ENCODE measurements at regions not wholly inside any gene's neighbourhood (a gene's known extent, or its start where the extent isn't known, plus 50 kb on each side); places are given as distances from the start of the nearest gene placed in this dataset.

DNA sequence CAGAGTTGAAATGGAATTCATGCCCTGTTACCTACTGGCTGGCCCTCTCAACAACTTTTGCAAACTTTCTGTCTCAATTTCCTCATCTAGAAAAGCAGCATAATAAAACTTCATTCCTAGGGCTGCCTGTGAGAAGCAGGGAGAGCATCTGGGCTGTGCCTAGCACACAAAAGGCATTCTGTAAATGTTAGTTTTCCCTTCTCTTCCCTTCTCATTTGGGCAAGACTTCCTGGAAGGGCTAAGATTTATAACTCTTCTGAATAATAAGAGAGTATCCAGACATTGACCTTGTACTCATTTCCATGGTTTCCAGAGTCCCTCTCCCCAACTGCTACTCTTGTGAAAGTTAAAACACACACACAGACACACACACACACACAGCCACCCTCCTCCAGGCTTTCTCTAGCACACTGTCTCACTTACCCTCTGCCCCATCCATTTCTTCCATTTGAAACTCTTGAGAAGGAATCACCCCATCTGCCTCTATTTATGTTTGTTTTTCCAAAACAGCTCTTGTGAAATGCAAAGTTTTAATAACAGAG, 302.1 kb downstream of the SMAD2 start:
- TF ChIP-seq CTCF (conservative IDR thresholded peaks at IDR 0.05) (no peak), ZFX (IDR thresholded peaks at IDR 0.05) (no peak)
